Fibroblast of mammary gland (primary cell): ENCODE measurements at regions not wholly inside any gene's neighbourhood (a gene's known extent, or its start where the extent isn't known, plus 50 kb on each side); places are given as distances from the start of the nearest gene placed in this dataset.

Experiments used
- DNase-seq: peaks from one replicate; pipeline ENCODE4 v3.0.0-alpha.2; 2010; ENCODE audit warnings: low read depth
- H3K4me3 ChIP-seq: 2 replicates; pipeline ENCODE4 v1.5.1; 2011; ENCODE audit warnings: low read depth, mild to moderate bottlenecking, low read length, moderate library complexity; ENCODE audit not compliant: control insufficient read depth
- TF ChIP-seq, protein P1 (sequence below): conservative IDR thresholded peaks from 2 replicates; pipeline ENCODE4 v1.5.1; 2011; ENCODE audit warnings: low read depth, low read length, inconsistent platforms; ENCODE audit not compliant: control insufficient read depth, insufficient read depth

DNA sequence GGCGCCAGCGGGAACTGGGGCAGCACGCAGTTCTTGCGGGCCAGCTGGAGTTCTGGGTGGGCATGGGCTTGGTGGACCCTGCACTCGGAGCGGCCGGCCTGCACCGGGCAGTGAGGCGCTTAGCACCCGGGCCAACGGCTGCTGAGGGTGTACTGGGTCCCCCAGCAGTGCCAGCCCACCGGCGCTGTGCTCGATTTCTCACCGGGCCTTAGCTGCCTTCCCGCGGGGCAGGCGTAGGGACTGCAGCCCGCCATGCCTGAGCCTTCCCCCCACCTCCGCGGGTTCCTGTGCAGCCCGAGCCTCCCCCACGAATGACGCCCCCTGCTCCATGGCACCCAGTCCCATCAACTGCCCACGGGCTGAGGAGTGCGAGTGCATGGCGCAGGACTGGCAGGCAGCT lies 168.8 kb downstream of the CD24 start:
- TF ChIP-seq, protein P1, sequence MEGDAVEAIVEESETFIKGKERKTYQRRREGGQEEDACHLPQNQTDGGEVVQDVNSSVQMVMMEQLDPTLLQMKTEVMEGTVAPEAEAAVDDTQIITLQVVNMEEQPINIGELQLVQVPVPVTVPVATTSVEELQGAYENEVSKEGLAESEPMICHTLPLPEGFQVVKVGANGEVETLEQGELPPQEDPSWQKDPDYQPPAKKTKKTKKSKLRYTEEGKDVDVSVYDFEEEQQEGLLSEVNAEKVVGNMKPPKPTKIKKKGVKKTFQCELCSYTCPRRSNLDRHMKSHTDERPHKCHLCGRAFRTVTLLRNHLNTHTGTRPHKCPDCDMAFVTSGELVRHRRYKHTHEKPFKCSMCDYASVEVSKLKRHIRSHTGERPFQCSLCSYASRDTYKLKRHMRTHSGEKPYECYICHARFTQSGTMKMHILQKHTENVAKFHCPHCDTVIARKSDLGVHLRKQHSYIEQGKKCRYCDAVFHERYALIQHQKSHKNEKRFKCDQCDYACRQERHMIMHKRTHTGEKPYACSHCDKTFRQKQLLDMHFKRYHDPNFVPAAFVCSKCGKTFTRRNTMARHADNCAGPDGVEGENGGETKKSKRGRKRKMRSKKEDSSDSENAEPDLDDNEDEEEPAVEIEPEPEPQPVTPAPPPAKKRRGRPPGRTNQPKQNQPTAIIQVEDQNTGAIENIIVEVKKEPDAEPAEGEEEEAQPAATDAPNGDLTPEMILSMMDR, result no peak
- DNase-seq, result no peak

DNA sequence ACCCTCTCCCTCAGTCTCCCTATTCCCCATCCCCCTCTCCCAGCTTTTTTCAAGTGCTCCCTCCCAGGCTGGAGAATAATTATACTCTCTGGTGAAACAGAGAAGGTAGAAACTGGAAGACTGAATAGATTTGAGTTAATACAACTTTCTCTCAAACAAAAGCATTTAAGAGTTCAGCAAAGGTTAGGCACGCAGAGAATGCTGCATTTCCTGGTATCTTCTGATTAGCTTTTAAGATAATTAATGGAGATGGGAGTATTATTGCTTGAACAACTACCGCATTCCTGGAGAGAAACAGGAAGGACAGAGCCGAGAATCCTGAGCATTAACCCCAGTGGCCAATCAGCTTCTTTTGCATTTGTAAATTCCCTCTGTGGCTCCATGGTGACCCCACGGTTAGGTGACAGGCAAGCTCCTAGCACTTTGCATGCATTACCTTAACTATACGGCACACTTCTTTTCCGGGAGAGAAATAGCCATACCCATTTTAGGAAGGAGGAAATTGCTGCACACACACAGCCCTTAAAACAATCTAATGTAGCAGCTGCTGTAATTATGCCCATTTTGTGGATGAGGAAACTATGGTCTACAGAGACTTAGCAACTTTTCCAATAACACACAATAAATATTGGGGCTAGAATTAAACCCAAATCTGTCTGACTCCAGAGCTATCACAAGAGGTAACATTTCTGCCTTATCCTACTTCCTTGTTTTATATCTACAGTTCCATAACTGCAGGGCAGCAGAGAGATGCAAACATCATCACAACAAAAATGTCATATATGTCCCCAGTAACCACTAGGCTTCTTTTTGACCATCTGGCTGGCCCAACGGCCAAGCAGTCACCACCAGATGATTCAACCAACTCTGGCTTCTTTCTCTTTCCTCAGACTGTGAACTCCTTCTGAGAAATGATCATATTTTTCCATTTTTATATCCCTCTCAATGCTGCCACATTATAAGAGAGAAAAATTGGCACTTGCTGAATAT lies 169.9 kb downstream of the CD24 start:
- no peak for DNase-seq
- TF ChIP-seq, protein P1, result no peak
- H3K4me3 ChIP-seq, result no peak overlapping the region

More for the DNA sequence above, 168.8 kb downstream of the CD24 start:
- H3K4me3 ChIP-seq, result no peak overlapping the region

DNA sequence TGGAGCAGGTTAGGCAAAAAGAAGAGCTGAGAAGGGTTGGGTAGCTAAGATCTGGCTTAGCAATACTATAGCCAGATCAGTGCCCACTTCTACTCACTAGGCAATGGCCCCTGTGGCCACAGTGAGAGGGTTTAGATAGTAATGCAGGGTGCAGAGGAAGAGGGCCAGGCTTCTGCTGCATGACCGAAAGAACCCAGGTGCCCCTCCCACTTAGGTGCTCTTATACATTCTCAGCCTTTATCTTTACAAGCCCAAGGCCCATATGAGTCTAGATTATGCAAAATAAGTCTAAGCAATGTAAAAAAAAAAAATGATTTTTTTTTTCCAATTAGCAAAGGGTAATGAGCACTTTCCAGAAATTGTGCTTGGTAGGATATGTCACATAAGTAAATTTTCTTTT lies 171.3 kb downstream of the CD24 start:
- DNase-seq, result no peak
- TF ChIP-seq, protein P1, result no peak
- H3K4me3 ChIP-seq, result no peak overlapping the region

DNA sequence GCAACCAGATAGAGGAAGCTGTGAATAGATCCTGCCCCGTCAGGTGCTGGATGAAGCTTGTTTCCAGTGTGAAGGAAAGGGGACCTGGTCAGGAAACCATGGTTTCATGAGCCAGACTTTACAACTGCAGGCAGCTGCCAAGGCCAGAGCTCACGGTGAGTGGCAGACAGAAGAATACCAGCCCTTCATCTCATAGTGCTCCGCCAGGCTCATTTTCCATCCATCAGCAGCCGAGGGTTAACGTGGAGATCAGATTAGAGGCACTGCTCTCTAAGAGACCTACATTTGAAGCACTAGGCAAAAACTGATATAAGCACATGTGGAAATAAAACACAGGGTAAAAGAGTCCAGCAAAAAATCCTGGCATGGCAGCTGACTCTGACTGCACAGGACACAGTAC lies 172.4 kb downstream of the CD24 start:
- TF ChIP-seq, protein P1, result no peak

DNA sequence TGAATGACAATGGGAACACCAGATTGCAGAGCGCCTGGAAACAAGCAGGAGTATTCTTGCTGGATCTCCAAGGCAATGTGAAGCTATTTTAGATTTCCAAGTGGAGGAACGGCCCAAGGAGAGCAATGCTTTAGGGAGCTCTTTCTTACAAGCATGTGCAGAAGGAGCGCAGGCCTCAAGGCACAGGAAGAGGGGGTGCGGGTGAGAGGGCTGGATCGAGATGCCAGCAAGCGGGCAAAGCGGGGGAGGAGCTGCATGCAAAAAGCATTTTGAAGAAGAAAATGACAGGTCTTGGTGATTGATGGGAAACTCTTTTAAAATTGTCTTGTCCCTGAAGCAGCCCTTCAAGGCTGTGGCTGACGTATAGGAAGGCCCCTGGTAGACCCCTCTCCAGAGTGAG lies 171.9 kb downstream of the QRSL1 start:
- TF ChIP-seq, protein P1, result no peak
- no peak overlapping the region for H3K4me3 ChIP-seq
- DNase-seq, result no peak

More for the DNA sequence above, 172.4 kb downstream of the CD24 start:
- no peak overlapping the region for H3K4me3 ChIP-seq
- DNase-seq, result no peak

DNA sequence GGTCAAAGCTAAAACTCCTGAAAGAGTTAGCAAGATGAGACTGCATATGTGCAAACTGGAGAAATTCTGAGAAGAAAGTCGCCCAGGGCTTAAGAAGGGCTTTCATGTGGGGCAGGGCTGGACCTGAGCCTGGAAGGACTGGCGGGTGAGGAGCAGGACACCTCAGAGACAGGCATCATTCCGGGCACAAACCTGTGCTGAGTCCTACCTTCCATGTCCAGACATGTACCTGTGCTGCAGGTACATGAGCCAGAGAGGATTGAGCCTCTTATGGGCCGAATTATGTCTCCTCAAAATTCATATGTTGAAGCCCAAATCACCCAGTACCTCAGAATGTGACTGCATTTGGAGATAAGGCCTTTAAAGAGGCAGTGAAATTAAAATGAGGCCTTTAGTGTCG lies 171.0 kb downstream of the QRSL1 start:
- TF ChIP-seq, protein P1, result no peak
- no peak for DNase-seq
- no peak overlapping the region for H3K4me3 ChIP-seq
